ENCODE measurements at regions not wholly inside any gene's neighbourhood (a gene's known extent, or its start where the extent isn't known, plus 50 kb on each side); places are given as distances from the start of the nearest gene placed in this dataset.

DNA sequence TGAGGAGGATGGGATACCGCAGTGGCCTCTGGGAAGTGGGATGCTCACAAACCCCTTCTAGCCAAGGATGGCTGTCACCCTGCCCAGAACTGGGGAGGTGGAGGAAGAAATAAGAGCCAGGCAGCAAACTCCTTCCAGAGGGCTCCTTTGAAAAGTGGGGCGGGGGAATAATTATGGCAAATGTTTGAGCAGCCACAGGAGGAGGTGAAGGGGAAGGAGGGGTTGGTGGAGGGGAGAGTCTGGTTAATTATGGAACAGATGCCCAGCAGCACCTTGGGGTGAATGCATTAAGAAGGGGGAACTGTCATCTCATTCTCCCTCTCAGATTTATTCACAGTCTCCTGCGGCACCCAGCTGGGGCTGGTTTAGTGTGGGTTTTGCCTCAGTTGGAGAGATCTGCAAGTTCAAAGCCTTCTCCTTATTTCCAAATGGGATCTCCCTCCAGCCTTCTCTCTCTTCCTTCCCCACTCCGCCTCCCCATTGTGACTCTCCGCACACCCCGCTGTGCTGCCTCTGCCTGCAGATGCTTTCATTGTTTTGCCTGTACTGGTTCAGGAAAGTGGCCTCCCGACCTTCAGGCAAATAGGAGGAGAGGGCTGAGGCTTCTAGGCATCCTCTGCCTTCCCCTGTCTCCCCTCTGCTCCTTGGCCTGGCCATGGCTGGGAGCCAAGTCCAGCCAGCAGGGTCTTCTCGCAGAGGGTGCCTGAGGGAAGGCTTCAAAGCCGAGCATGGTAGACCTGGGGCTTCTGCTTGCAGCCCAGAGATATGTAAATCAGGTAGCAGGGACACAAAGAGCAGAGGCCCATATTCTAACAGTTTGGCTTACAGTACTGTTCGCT, 457.2 kb upstream of the MEX3C start:
- Histone ChIP-seq H3K79me2 (no peaks in the 10 kb centered on the region), H3K36me3 (ENCODE audit: control insufficient read depth, insufficient read depth, low read length) (no peaks in the 10 kb centered on the region), H3K27me3 (ENCODE audit: control insufficient read depth, insufficient read depth, low read length) (no peaks in the 10 kb centered on the region), H3K27ac (no peak overlapping the region), H3K9ac (no peak overlapping the region), H2AFZ (no peak overlapping the region), H3K4me3 (ENCODE audit: low read depth, low read length) (no peak overlapping the region), H3K4me2 (ENCODE audit: low read length) (no peak overlapping the region), H3K4me1 (no peaks in the 10 kb centered on the region), H3K9me3 (ENCODE audit: control insufficient read depth, low read length) (no peaks in the 10 kb centered on the region)
- TF ChIP-seq, protein P1, sequence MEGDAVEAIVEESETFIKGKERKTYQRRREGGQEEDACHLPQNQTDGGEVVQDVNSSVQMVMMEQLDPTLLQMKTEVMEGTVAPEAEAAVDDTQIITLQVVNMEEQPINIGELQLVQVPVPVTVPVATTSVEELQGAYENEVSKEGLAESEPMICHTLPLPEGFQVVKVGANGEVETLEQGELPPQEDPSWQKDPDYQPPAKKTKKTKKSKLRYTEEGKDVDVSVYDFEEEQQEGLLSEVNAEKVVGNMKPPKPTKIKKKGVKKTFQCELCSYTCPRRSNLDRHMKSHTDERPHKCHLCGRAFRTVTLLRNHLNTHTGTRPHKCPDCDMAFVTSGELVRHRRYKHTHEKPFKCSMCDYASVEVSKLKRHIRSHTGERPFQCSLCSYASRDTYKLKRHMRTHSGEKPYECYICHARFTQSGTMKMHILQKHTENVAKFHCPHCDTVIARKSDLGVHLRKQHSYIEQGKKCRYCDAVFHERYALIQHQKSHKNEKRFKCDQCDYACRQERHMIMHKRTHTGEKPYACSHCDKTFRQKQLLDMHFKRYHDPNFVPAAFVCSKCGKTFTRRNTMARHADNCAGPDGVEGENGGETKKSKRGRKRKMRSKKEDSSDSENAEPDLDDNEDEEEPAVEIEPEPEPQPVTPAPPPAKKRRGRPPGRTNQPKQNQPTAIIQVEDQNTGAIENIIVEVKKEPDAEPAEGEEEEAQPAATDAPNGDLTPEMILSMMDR (IDR thresholded peaks at IDR 0.05) = no peak

DNA sequence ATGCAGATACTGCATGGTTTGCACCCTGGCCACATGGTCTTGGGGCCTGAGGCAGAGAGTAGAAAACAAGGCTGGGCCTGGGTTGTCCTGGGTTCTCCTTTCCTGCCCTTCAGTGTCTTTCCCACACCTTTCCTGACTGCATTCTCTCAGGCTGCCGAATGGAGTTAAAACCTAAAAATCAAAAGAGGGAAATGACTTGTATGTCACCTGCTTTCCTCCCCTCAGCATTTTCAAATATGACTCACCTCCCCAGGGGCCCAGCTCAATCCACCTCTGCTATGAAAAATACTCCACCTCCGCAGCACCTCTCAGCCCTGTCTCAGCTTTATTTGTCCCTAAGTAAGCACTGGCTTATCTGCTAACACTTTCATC, 457.8 kb upstream of the MEX3C start:
- TF ChIP-seq, protein P1 (IDR thresholded peaks at IDR 0.05) = no peak
- Histone ChIP-seq H3K9ac (no peak overlapping the region), H3K27me3 (ENCODE audit: control insufficient read depth, insufficient read depth, low read length) (no peaks in the 10 kb centered on the region), H3K36me3 (ENCODE audit: control insufficient read depth, insufficient read depth, low read length) (no peaks in the 10 kb centered on the region), H3K79me2 (no peaks in the 10 kb centered on the region), H3K4me2 (ENCODE audit: low read length) (no peak overlapping the region), H3K9me3 (ENCODE audit: control insufficient read depth, low read length) (no peaks in the 10 kb centered on the region), H3K4me1 (no peaks in the 10 kb centered on the region), H2AFZ (no peak overlapping the region), H3K4me3 (ENCODE audit: low read depth, low read length) (no peak overlapping the region), H3K27ac (no peak overlapping the region)

DNA sequence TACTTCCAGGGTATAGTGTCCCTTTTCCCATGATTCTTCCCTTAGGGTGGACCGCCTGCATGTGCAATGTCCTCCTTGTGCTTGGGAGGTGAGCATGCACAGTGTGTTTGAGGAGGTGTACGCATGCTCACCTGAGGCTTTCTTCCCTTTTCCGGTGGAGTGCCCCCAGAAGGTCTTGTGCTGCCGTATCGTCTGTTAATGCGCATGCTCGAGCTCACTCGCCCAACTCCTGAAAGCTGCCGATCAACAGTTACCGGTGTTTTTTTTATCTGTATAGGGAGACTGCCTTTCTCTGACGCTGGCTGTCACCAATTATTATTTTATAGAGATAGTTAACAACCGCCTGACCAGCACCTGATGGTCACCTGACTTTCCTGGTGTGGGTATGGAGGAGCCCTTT, 458.8 kb upstream of the MEX3C start:
- H3K4me3 ChIP-seq (ENCODE audit: low read depth, low read length) = no peak overlapping the region
- H3K79me2 ChIP-seq = no peaks in the 10 kb centered on the region
- no peaks in the 10 kb centered on the region for H3K4me1 ChIP-seq
- H3K27ac ChIP-seq = no peak overlapping the region
- no peak overlapping the region for H3K9ac ChIP-seq
- H3K9me3 ChIP-seq (ENCODE audit: control insufficient read depth, low read length) = no peaks in the 10 kb centered on the region
- H3K27me3 ChIP-seq (ENCODE audit: control insufficient read depth, insufficient read depth, low read length) = no peaks in the 10 kb centered on the region
- no peak overlapping the region for H2AFZ ChIP-seq
- no peak overlapping the region for H3K4me2 ChIP-seq (ENCODE audit: low read length)
- TF ChIP-seq, protein P1 (IDR thresholded peaks at IDR 0.05) = no peak
- no peaks in the 10 kb centered on the region for H3K36me3 ChIP-seq (ENCODE audit: control insufficient read depth, insufficient read depth, low read length)

DNA sequence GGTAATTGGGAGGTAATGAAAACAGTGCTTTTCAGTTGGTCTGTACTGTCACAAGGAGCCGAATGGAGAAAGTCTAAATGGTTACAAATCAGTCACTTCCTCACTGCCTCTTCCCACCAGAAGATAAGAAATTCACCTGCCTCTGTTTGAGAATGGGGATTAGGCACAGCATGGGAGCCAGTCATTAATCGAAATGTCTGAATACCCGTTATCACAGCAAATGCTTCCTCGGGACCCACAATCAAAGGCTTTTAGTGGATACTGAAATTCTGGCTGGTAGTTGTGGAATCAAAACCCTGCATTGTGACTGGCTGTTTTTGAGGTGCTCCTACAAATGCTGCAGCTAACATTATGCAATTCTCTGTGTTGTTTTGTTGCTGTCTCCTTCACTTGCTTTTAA, 461.0 kb upstream of the MEX3C start:
- no peak overlapping the region for H3K4me3 ChIP-seq (ENCODE audit: low read depth, low read length)
- H3K79me2 ChIP-seq = no peaks in the 10 kb centered on the region
- no peaks in the 10 kb centered on the region for H3K4me1 ChIP-seq
- H3K27ac ChIP-seq = no peak overlapping the region
- H3K9me3 ChIP-seq (ENCODE audit: control insufficient read depth, low read length) = no peaks in the 10 kb centered on the region
- no peak overlapping the region for H3K4me2 ChIP-seq (ENCODE audit: low read length)
- TF ChIP-seq, protein P1 (IDR thresholded peaks at IDR 0.05) = no peak
- H3K27me3 ChIP-seq (ENCODE audit: control insufficient read depth, insufficient read depth, low read length) = no peaks in the 10 kb centered on the region
- no peaks in the 10 kb centered on the region for H3K36me3 ChIP-seq (ENCODE audit: control insufficient read depth, insufficient read depth, low read length)
- no peak overlapping the region for H2AFZ ChIP-seq
- no peak overlapping the region for H3K9ac ChIP-seq

DNA sequence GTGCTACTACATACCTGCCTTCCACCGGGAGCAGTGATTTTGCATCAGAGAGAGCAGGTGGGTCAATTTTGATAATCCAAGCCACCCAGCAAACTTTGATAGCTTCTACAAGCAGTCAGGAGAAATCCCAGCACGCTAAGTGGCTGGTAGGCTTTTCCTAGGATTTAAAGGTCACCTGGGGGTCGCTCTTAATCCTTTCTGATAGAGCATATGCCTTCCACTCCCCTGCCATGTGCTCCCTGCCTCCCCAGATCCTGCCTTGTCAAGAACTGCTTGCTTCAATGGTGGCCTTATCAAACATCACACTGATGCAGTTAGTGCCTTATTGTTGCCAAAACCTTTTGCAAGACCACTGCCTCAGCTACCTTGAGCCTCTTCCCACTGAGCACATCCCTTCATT, 462.3 kb upstream of the MEX3C start:
- Histone ChIP-seq H3K4me2 (ENCODE audit: low read length) (no peak overlapping the region), H3K9me3 (ENCODE audit: control insufficient read depth, low read length) (no peaks in the 10 kb centered on the region)
- TF ChIP-seq, protein P1 (IDR thresholded peaks at IDR 0.05) = no peak

More for the DNA sequence above, 462.3 kb upstream of the MEX3C start:
- Histone ChIP-seq H3K79me2 (no peaks in the 10 kb centered on the region), H2AFZ (no peak overlapping the region), H3K27ac (no peak overlapping the region), H3K4me1 (no peaks in the 10 kb centered on the region), H3K4me3 (ENCODE audit: low read depth, low read length) (no peak overlapping the region), H3K9ac (no peak overlapping the region), H3K36me3 (ENCODE audit: control insufficient read depth, insufficient read depth, low read length) (no peaks in the 10 kb centered on the region), H3K27me3 (ENCODE audit: control insufficient read depth, insufficient read depth, low read length) (no peaks in the 10 kb centered on the region)

All from parathyroid adenoma (tissue), 2 donors.